H9 (cell line): ENCODE measurements at regions not wholly inside any gene's neighbourhood (a gene's known extent, or its start where the extent isn't known, plus 50 kb on each side); places are given as distances from the start of the nearest gene placed in this dataset.

Source experiments
- DNase-seq: peaks from one replicate; pipeline ENCODE4 v3.0.0-alpha.2; 2017
- H2AFZ ChIP-seq: one replicate; pipeline ENCODE4 v1.6.1; 2013; ENCODE audit warnings: mild to moderate bottlenecking, low read length, control low read depth, moderate library complexity
- H2AK5ac ChIP-seq: 2 replicates; pipeline ENCODE4 v1.6.1; 2013; ENCODE audit warnings: low read length, control low read depth, mixed read lengths; ENCODE audit not compliant: insufficient read length
- H2BK120ac ChIP-seq: one replicate; pipeline ENCODE4 v1.6.1; 2013; ENCODE audit warnings: low read depth, mild to moderate bottlenecking, low read length, control low read depth, inconsistent platforms; ENCODE audit not compliant: poor library complexity, severe bottlenecking
- H2BK12ac ChIP-seq: 2 replicates; pipeline ENCODE4 v1.6.1; 2013; ENCODE audit warnings: low read length, control low read depth, mixed read lengths, low read depth; ENCODE audit not compliant: insufficient read length
- H2BK15ac ChIP-seq: 2 replicates; pipeline ENCODE4 v1.6.1; 2013; ENCODE audit warnings: low read depth, low read length, control low read depth
- H2BK20ac ChIP-seq: one replicate; pipeline ENCODE4 v1.6.1; 2013; ENCODE audit warnings: low read depth, mild to moderate bottlenecking, low read length, control low read depth, inconsistent platforms; ENCODE audit not compliant: poor library complexity, severe bottlenecking
- H2BK5ac ChIP-seq: 2 replicates; pipeline ENCODE4 v1.6.1; 2013; ENCODE audit warnings: low read length, control low read depth, mixed read lengths; ENCODE audit not compliant: insufficient read length
- H3K14ac ChIP-seq: 2 replicates; pipeline ENCODE4 v1.6.1; 2013; ENCODE audit warnings: low read length, control low read depth; ENCODE audit not compliant: insufficient read depth
- H3K18ac ChIP-seq: 2 replicates; pipeline ENCODE4 v1.6.1; 2013; ENCODE audit warnings: low read depth, mild to moderate bottlenecking, mixed read lengths, low read length, control low read depth; ENCODE audit not compliant: insufficient read length
- H3K23ac ChIP-seq: 2 replicates; pipeline ENCODE4 v1.6.1; 2013; ENCODE audit warnings: low read length, control low read depth, mixed read lengths, low read depth; ENCODE audit not compliant: insufficient read length
- H3K23me2 ChIP-seq: 2 replicates; pipeline ENCODE4 v1.6.1; 2013; ENCODE audit warnings: low read depth, mild to moderate bottlenecking, mixed read lengths, low read length, control low read depth; ENCODE audit not compliant: insufficient read length, poor library complexity, severe bottlenecking
- H3K27ac ChIP-seq: 2 replicates; pipeline ENCODE4 v1.5.1; 2013; ENCODE audit warnings: low read length, control low read depth, mixed read lengths, low read depth; ENCODE audit not compliant: insufficient read length
- H3K27me3 ChIP-seq: 2 replicates; pipeline ENCODE4 v1.6.1; 2013; ENCODE audit warnings: low read length, control low read depth, inconsistent platforms; ENCODE audit not compliant: insufficient read depth
- H3K4ac ChIP-seq: 2 replicates; pipeline ENCODE4 v1.6.1; 2013; ENCODE audit warnings: low read depth, mild to moderate bottlenecking, control low read depth, inconsistent platforms, low read length, moderate library complexity
- H3K4me1 ChIP-seq: 2 replicates; pipeline ENCODE4 v1.6.1; 2013; ENCODE audit warnings: low read length, control low read depth, inconsistent platforms; ENCODE audit not compliant: insufficient read depth
- H3K4me2 ChIP-seq: 2 replicates; pipeline ENCODE4 v1.6.1; 2013; ENCODE audit warnings: low read length, control low read depth, mixed read lengths; ENCODE audit not compliant: insufficient read length, insufficient read depth
- H3K56ac ChIP-seq: 2 replicates; pipeline ENCODE4 v1.6.1; 2013; ENCODE audit warnings: low read depth, mild to moderate bottlenecking, mixed read lengths, low read length, control low read depth; ENCODE audit not compliant: insufficient read length
- H3K79me1 ChIP-seq: 2 replicates; pipeline ENCODE4 v1.6.1; 2013; ENCODE audit warnings: low read depth, mild to moderate bottlenecking, moderate library complexity, low read length, control low read depth, inconsistent platforms; ENCODE audit not compliant: insufficient read depth, poor library complexity, severe bottlenecking
- H3K79me2 ChIP-seq: 2 replicates; pipeline ENCODE4 v1.6.1; 2013; ENCODE audit warnings: low read length, control low read depth, inconsistent platforms; ENCODE audit not compliant: insufficient read depth
- H3K9ac ChIP-seq: 2 replicates; pipeline ENCODE4 v1.6.1; 2013; ENCODE audit warnings: low read length, control low read depth, mixed read lengths; ENCODE audit not compliant: insufficient read length; ENCODE audit errors: extremely low read depth
- H3K9me3 ChIP-seq: one replicate; pipeline ENCODE4 v1.6.1; 2013; ENCODE audit warnings: low read depth, low read length, inconsistent platforms; ENCODE audit not compliant: control insufficient read depth
- H3T11ph ChIP-seq: one replicate; pipeline ENCODE4 v1.6.1; 2013; ENCODE audit warnings: mild to moderate bottlenecking, low read length, control low read depth, inconsistent platforms
- H4K20me1 ChIP-seq: one replicate; pipeline ENCODE4 v1.6.1; 2013; ENCODE audit not compliant: control insufficient read depth, insufficient read length, insufficient read depth
- H4K5ac ChIP-seq: 2 replicates; pipeline ENCODE4 v1.6.1; 2013; ENCODE audit warnings: low read depth, mild to moderate bottlenecking, mixed read lengths, low read length, control low read depth; ENCODE audit not compliant: insufficient read length
- H4K8ac ChIP-seq: replicated peaks from 2 replicates; pipeline ENCODE4 v1.6.1; 2013; ENCODE audit warnings: low read length, control low read depth, mixed read lengths, low read depth; ENCODE audit not compliant: insufficient read length
- H4K91ac ChIP-seq: 2 replicates; pipeline ENCODE4 v1.6.1; 2013; ENCODE audit warnings: low read depth, mild to moderate bottlenecking, moderate library complexity, mixed read lengths, low read length, control low read depth; ENCODE audit not compliant: insufficient read length
- H3K27ac Mint-ChIP-seq, 3 experiments: 2 replicates in 2 of 3; 3 replicates in 1 of 3; pipeline ENCODE4 v1.8.0; 2020 to 2021; ENCODE audit warnings: mixed read lengths in 3 of 3, mild to moderate bottlenecking in 1 of 3, moderate library complexity in 1 of 3
- H3K27me3 Mint-ChIP-seq: 2 replicates; pipeline ENCODE4 v1.8.0; 2021; ENCODE audit warnings: low read depth, mild to moderate bottlenecking, moderate library complexity, mixed read lengths
- H3K36me3 Mint-ChIP-seq, 3 experiments: 2 replicates in 2 of 3; 3 replicates in 1 of 3; pipeline ENCODE4 v1.8.0; 2020 to 2021; ENCODE audit warnings: low read depth in 3 of 3, mixed read lengths in 3 of 3; ENCODE audit not compliant: insufficient read depth in 1 of 3
- H3K4me1 Mint-ChIP-seq, 2 experiments: 2 replicates each; pipeline ENCODE4 v1.8.0; 2020; ENCODE audit warnings: mixed read lengths in 2 of 2
- H3K4me3 Mint-ChIP-seq, 2 experiments: 2 replicates in 1 of 2; 3 replicates in 1 of 2; pipeline ENCODE4 v1.8.0; 2020 to 2021; ENCODE audit warnings: mild to moderate bottlenecking in 2 of 2, mixed read lengths in 2 of 2, moderate library complexity in 1 of 2
- H3K9me3 Mint-ChIP-seq, 2 experiments: 2 replicates in 1 of 2; 3 replicates in 1 of 2; pipeline ENCODE4 v1.8.0; 2020; ENCODE audit warnings: mild to moderate bottlenecking in 2 of 2, mixed read lengths in 2 of 2, moderate library complexity in 1 of 2
- WGBS: extraction: QIAGEN DNeasy Blood & Tissue Kit; methylation state at CpG from one replicate; pipeline ENCODE4 v1.1.7; 2013; ENCODE audit warnings: missing lambda C conversion rate, low lambda C conversion rate, mixed read lengths; ENCODE audit not compliant: insufficient read length; ENCODE audit errors: extremely low coverage; 5-methylcytosine and 5-hydroxymethylcytosine counted together
- TF ChIP-seq, protein P1 (sequence below): fragments of 200-600 bp; sonication (generic); conservative IDR thresholded peaks from 3 replicates; pipeline ENCODE4 v1.8.0; 2021; ENCODE audit warnings: antibody characterized with exemption, mild to moderate bottlenecking

DNA sequence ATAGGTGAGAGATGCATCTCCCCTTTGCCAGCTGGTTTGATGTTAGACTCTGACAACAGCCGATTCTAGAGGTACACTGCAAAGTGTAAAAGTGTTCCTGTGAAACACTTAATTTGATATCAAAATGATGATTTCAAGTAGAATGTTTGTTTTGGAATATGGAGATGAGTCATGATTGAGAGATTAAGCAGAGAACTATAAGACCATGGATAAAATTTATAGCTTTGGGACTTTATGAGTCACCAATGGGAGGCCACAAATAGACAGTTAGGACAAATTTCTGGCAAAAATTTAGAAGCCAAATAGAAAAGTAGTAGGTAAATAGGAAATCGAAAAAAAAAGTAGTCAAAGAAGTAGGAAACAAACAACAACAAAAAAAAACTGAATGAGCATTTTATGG, 672.5 kb downstream of the NSUN3 start:
- WGBS: no CpG with 5 or more reads among the region's 2 CpGs
- Histone ChIP-seq H2AFZ (no peak overlapping the region), H3K14ac (no peak overlapping the region), H3K18ac (no peak overlapping the region), H2AK5ac (no peak overlapping the region), H3K9ac (no peak overlapping the region), H3K23me2 (no peaks in the 10 kb centered on the region), H2BK20ac (no peak overlapping the region), H2BK15ac (no peak overlapping the region), H4K8ac (no peak overlapping the region), H3K9me3 (no peaks in the 10 kb centered on the region), H2BK120ac (no peak overlapping the region), H3K27ac (no peak overlapping the region), H4K5ac (no peak overlapping the region), H3K56ac (no peak overlapping the region), H3K4me2 (no peak overlapping the region), H3K23ac (no peak overlapping the region), H3T11ph (no peak overlapping the region), H3K4me1 (no peaks in the 10 kb centered on the region), H4K20me1 (no peaks in the 10 kb centered on the region), H3K79me1 (no peaks in the 10 kb centered on the region), H2BK5ac (no peak overlapping the region), H4K91ac (no peak overlapping the region), H3K27me3 (no peaks in the 10 kb centered on the region), H3K4ac (no peak overlapping the region), H3K79me2 (no peaks in the 10 kb centered on the region), H2BK12ac (no peak overlapping the region)
- Mint-ChIP-seq H3K9me3 (no peaks in the 10 kb centered on the region), H3K4me3 (no peak overlapping the region), H3K36me3 (no peaks in the 10 kb centered on the region), H3K27me3 (peaks cover 26% of the 10 kb centered on the region), H3K27ac (no peak overlapping the region), H3K4me1 (no peaks in the 10 kb centered on the region)
- TF ChIP-seq, protein P1, sequence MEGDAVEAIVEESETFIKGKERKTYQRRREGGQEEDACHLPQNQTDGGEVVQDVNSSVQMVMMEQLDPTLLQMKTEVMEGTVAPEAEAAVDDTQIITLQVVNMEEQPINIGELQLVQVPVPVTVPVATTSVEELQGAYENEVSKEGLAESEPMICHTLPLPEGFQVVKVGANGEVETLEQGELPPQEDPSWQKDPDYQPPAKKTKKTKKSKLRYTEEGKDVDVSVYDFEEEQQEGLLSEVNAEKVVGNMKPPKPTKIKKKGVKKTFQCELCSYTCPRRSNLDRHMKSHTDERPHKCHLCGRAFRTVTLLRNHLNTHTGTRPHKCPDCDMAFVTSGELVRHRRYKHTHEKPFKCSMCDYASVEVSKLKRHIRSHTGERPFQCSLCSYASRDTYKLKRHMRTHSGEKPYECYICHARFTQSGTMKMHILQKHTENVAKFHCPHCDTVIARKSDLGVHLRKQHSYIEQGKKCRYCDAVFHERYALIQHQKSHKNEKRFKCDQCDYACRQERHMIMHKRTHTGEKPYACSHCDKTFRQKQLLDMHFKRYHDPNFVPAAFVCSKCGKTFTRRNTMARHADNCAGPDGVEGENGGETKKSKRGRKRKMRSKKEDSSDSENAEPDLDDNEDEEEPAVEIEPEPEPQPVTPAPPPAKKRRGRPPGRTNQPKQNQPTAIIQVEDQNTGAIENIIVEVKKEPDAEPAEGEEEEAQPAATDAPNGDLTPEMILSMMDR: no peak
- no peak for DNase-seq
